ENCODE measurements at regions not wholly inside any gene's neighbourhood (a gene's known extent, or its start where the extent isn't known, plus 50 kb on each side); places are given as distances from the start of the nearest gene placed in this dataset.

GRCh38 chr1:30274173-30274970 is 449.0 kb downstream of the MATN1 start:
- no peak overlapping the region for H3K4me2 ChIP-seq (ENCODE audit: low read length)
- H3K4me1 ChIP-seq (ENCODE audit: control insufficient read depth, low read length): no peaks in the 10 kb centered on the region
- H3K9me3 ChIP-seq (ENCODE audit: control insufficient read depth, insufficient read depth, low read length): peaks cover 12% of the 10 kb centered on the region; the same call in 1 of the 2 replicates
- no peaks in the 10 kb centered on the region for H4K20me1 ChIP-seq (ENCODE audit: control insufficient read depth, insufficient read depth, low read depth, low read length)
- H3K4me3 ChIP-seq (ENCODE audit: low read length): no peak overlapping the region
- H3K27me3 ChIP-seq (ENCODE audit: control insufficient read depth, low read length): no peaks in the 10 kb centered on the region
- no peaks in the 10 kb centered on the region for H3K79me2 ChIP-seq (ENCODE audit: control insufficient read depth, low read length)
- H3K36me3 ChIP-seq (ENCODE audit: control insufficient read depth, low read length): no peaks in the 10 kb centered on the region
- no peak overlapping the region for H3K27ac ChIP-seq (ENCODE audit: low read depth, low read length)
- TF ChIP-seq, protein P1, sequence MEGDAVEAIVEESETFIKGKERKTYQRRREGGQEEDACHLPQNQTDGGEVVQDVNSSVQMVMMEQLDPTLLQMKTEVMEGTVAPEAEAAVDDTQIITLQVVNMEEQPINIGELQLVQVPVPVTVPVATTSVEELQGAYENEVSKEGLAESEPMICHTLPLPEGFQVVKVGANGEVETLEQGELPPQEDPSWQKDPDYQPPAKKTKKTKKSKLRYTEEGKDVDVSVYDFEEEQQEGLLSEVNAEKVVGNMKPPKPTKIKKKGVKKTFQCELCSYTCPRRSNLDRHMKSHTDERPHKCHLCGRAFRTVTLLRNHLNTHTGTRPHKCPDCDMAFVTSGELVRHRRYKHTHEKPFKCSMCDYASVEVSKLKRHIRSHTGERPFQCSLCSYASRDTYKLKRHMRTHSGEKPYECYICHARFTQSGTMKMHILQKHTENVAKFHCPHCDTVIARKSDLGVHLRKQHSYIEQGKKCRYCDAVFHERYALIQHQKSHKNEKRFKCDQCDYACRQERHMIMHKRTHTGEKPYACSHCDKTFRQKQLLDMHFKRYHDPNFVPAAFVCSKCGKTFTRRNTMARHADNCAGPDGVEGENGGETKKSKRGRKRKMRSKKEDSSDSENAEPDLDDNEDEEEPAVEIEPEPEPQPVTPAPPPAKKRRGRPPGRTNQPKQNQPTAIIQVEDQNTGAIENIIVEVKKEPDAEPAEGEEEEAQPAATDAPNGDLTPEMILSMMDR (IDR thresholded peaks at IDR 0.05; ENCODE audit: low read depth, low read length, poor library complexity, severe bottlenecking): no peak
- no peak for TF ChIP-seq EZH2phosphoT487 (IDR thresholded peaks at IDR 0.05; ENCODE audit: borderline replicate concordance, low read length)
- no peaks in the 10 kb centered on the region for H3K9me2 ChIP-seq (replicated peaks; ENCODE audit: control insufficient read depth, low read length)
- H3F3A ChIP-seq (ENCODE audit: control insufficient read depth, insufficient read depth): no peaks in the 10 kb centered on the region

GRCh38 chr1:30273456-30273855 is 449.9 kb downstream of the MATN1 start:
- Histone ChIP-seq H3K4me2 (ENCODE audit: low read length) (no peak overlapping the region), H3K27me3 (ENCODE audit: control insufficient read depth, low read length) (no peaks in the 10 kb centered on the region), H3K4me3 (ENCODE audit: low read length) (no peak overlapping the region), H3K4me1 (ENCODE audit: control insufficient read depth, low read length) (no peaks in the 10 kb centered on the region), H3K9me3 (ENCODE audit: control insufficient read depth, insufficient read depth, low read length) (peaks cover 12% of the 10 kb centered on the region; the same call in 1 of the 2 replicates), H3K27ac (ENCODE audit: low read depth, low read length) (no peak overlapping the region), H4K20me1 (ENCODE audit: control insufficient read depth, insufficient read depth, low read depth, low read length) (no peaks in the 10 kb centered on the region), H3K9me2 (replicated peaks; ENCODE audit: control insufficient read depth, low read length) (no peaks in the 10 kb centered on the region), H3F3A (ENCODE audit: control insufficient read depth, insufficient read depth) (no peaks in the 10 kb centered on the region), H3K79me2 (ENCODE audit: control insufficient read depth, low read length) (no peaks in the 10 kb centered on the region), H3K36me3 (ENCODE audit: control insufficient read depth, low read length) (no peaks in the 10 kb centered on the region)
- TF ChIP-seq, protein P1 (IDR thresholded peaks at IDR 0.05; ENCODE audit: low read depth, low read length, poor library complexity, severe bottlenecking): no peak
- no peak for TF ChIP-seq EZH2phosphoT487 (IDR thresholded peaks at IDR 0.05; ENCODE audit: borderline replicate concordance, low read length)

GRCh38 chr1:30273021-30273325 is 450.4 kb downstream of the MATN1 start:
- Histone ChIP-seq H3K9me3 (ENCODE audit: control insufficient read depth, insufficient read depth, low read length) (peaks cover 12% of the 10 kb centered on the region; the same call in 1 of the 2 replicates), H4K20me1 (ENCODE audit: control insufficient read depth, insufficient read depth, low read depth, low read length) (no peaks in the 10 kb centered on the region), H3K36me3 (ENCODE audit: control insufficient read depth, low read length) (no peaks in the 10 kb centered on the region), H3K27me3 (ENCODE audit: control insufficient read depth, low read length) (no peaks in the 10 kb centered on the region), H3K4me3 (ENCODE audit: low read length) (no peak overlapping the region), H3K4me1 (ENCODE audit: control insufficient read depth, low read length) (no peaks in the 10 kb centered on the region), H3K79me2 (ENCODE audit: control insufficient read depth, low read length) (no peaks in the 10 kb centered on the region), H3F3A (ENCODE audit: control insufficient read depth, insufficient read depth) (no peaks in the 10 kb centered on the region), H3K9me2 (replicated peaks; ENCODE audit: control insufficient read depth, low read length) (no peaks in the 10 kb centered on the region), H3K27ac (ENCODE audit: low read depth, low read length) (no peak overlapping the region), H3K4me2 (ENCODE audit: low read length) (no peak overlapping the region)
- no peak for TF ChIP-seq EZH2phosphoT487 (IDR thresholded peaks at IDR 0.05; ENCODE audit: borderline replicate concordance, low read length)
- TF ChIP-seq, protein P1 (IDR thresholded peaks at IDR 0.05; ENCODE audit: low read depth, low read length, poor library complexity, severe bottlenecking): no peak
